ENCODE measurements at regions not wholly inside any gene's neighbourhood (a gene's known extent, or its start where the extent isn't known, plus 50 kb on each side); places are given as distances from the start of the nearest gene placed in this dataset.

- no peak for TF ChIP-seq CREB1 (IDR thresholded peaks at IDR 0.05; ENCODE audit: low read depth)
- no peak for TF ChIP-seq EP300 (IDR thresholded peaks at IDR 0.05; ENCODE audit: borderline replicate concordance)
- no peak for TF ChIP-seq REST (IDR thresholded peaks at IDR 0.05; ENCODE audit: low read depth)
- no peak for TF ChIP-seq TEAD4 (IDR thresholded peaks at IDR 0.05)
- TF ChIP-seq CEBPB (IDR thresholded peaks at IDR 0.05), result no peak
- no peak for TF ChIP-seq MAX (IDR thresholded peaks at IDR 0.05)
- no peak for TF ChIP-seq EGR1 (IDR thresholded peaks at IDR 0.05)
- no peak for TF ChIP-seq RAD21 (IDR thresholded peaks at IDR 0.05; ENCODE audit: low read depth)
- no peak for TF ChIP-seq USF1 (IDR thresholded peaks at IDR 0.05)
- TF ChIP-seq YY1 (IDR thresholded peaks at IDR 0.05; ENCODE audit: low read depth), result no peak
These were observed 54.7 kb upstream of the FAM9C start for GRCh38 chrX:13099121-13099520.
